ENCODE measurements at regions not wholly inside any gene's neighbourhood (a gene's known extent, or its start where the extent isn't known, plus 50 kb on each side); places are given as distances from the start of the nearest gene placed in this dataset.
A peak's percentile ranks its signal among the peaks of the same experiment; 100 is the strongest.

GRCh38 chr4:126710935-126711334, 921.8 kb upstream of the INTU start:
- no peaks in the 10 kb centered on the region for H3K27me3 Mint-ChIP-seq (ENCODE audit: low read depth)
- H3K27ac Mint-ChIP-seq = no peak overlapping the region
- TF ChIP-seq CTCF (IDR thresholded peaks at IDR 0.05; ENCODE audit: unreplicated experiment) = no peak
- no peaks in the 10 kb centered on the region for H3K4me1 Mint-ChIP-seq
- DNase-seq (ENCODE audit: low spot score in 2 of 2, unreplicated experiment in 2 of 2) = no peak
- no peak overlapping the region for H3K4me3 Mint-ChIP-seq
- no peaks in the 10 kb centered on the region for H3K36me3 Mint-ChIP-seq
- H3K9me3 Mint-ChIP-seq = peaks cover 8% of the 10 kb centered on the region

GRCh38 chr4:126715067-126715466, 917.7 kb upstream of the INTU start:
- peaks cover 12% of the 10 kb centered on the region for H3K4me1 Mint-ChIP-seq
- H3K4me3 Mint-ChIP-seq = no peak overlapping the region
- no peaks in the 10 kb centered on the region for H3K27me3 Mint-ChIP-seq (ENCODE audit: low read depth)

GRCh38 chr4:126715681-126716080, 917.1 kb upstream of the INTU start:
- no peaks in the 10 kb centered on the region for H3K27me3 Mint-ChIP-seq (ENCODE audit: low read depth)
- no peaks in the 10 kb centered on the region for H3K9me3 Mint-ChIP-seq
- H3K4me3 Mint-ChIP-seq = no peak overlapping the region
- no peak for TF ChIP-seq CTCF (IDR thresholded peaks at IDR 0.05; ENCODE audit: unreplicated experiment)
- peaks cover 18% of the 10 kb centered on the region for H3K4me1 Mint-ChIP-seq
- no peak overlapping the region for H3K27ac Mint-ChIP-seq
- no peak for DNase-seq (ENCODE audit: low spot score in 2 of 2, unreplicated experiment in 2 of 2)
- no peaks in the 10 kb centered on the region for H3K36me3 Mint-ChIP-seq

More at GRCh38 chr4:126715067-126715466, 917.7 kb upstream of the INTU start:
- DNase-seq (ENCODE audit: low spot score in 2 of 2, unreplicated experiment in 2 of 2) = no peak
- Mint-ChIP-seq H3K36me3 (no peaks in the 10 kb centered on the region), H3K27ac (no peak overlapping the region), H3K9me3 (no peaks in the 10 kb centered on the region)
- no peak for TF ChIP-seq CTCF (IDR thresholded peaks at IDR 0.05; ENCODE audit: unreplicated experiment)

- Mint-ChIP-seq H3K36me3 (no peaks in the 10 kb centered on the region), H3K4me1 (peaks cover 21% of the 10 kb centered on the region), H3K4me3 (no peak overlapping the region), H3K27ac (peak overlapping the region; percentile 18), H3K9me3 (no peaks in the 10 kb centered on the region), H3K27me3 (ENCODE audit: low read depth) (no peaks in the 10 kb centered on the region)
- TF ChIP-seq CTCF (IDR thresholded peaks at IDR 0.05; ENCODE audit: unreplicated experiment) = no peak
- DNase-seq (ENCODE audit: low spot score in 2 of 2, unreplicated experiment in 2 of 2) = no peak
Observed at GRCh38 chr4:126718136-126718535, 914.6 kb upstream of the INTU start.

GRCh38 chr4:126719852-126720251, 912.9 kb upstream of the INTU start:
- no peak for TF ChIP-seq CTCF (IDR thresholded peaks at IDR 0.05; ENCODE audit: unreplicated experiment)
- Mint-ChIP-seq H3K4me1 (peaks cover 26% of the 10 kb centered on the region), H3K27ac (peak overlapping the region; percentile 40), H3K9me3 (no peaks in the 10 kb centered on the region), H3K27me3 (ENCODE audit: low read depth) (no peaks in the 10 kb centered on the region), H3K4me3 (no peak overlapping the region), H3K36me3 (no peaks in the 10 kb centered on the region)
- no peak for DNase-seq (ENCODE audit: low spot score in 2 of 2, unreplicated experiment in 2 of 2)

- H3K9me3 Mint-ChIP-seq = no peaks in the 10 kb centered on the region
- H3K36me3 Mint-ChIP-seq = no peaks in the 10 kb centered on the region
- H3K4me1 Mint-ChIP-seq = peaks cover 9% of the 10 kb centered on the region
- no peaks in the 10 kb centered on the region for H3K27me3 Mint-ChIP-seq (ENCODE audit: low read depth)
- no peak for DNase-seq (ENCODE audit: low spot score in 2 of 2, unreplicated experiment in 2 of 2)
- no peak for TF ChIP-seq CTCF (IDR thresholded peaks at IDR 0.05; ENCODE audit: unreplicated experiment)
- no peak overlapping the region for H3K27ac Mint-ChIP-seq
- H3K4me3 Mint-ChIP-seq = no peak overlapping the region
Observed at GRCh38 chr4:126725906-126726305, 906.9 kb upstream of the INTU start.
